ENCODE measurements at regions not wholly inside any gene's neighbourhood (a gene's known extent, or its start where the extent isn't known, plus 50 kb on each side); places are given as distances from the start of the nearest gene placed in this dataset.

DNA sequence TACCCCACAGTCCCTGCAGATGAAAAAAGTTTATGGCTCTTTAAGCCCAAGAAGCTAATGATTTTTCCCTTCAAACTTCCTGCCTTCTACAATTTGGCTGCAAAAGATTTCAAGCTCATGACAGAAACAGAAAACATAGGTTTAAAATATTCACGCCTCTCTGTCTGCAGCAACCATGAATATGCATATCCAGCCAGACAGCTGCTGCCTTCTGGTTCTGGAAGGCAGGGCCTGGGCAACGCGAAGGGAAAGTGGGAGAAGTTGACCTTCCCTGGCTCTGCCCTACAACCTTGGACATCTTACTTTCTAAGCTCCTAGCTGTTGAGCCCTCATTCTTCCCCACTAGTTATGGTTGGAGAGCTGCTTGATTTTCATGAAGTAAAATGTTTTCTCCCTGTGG, 64.8 kb upstream of the CLINT1 start:
- H3K27ac ChIP-seq: no peak overlapping the region
- no peaks in the 10 kb centered on the region for H3K27me3 ChIP-seq (ENCODE audit: low read depth)
- H3K36me3 ChIP-seq: no peaks in the 10 kb centered on the region
- peaks cover 19% of the 10 kb centered on the region for H3K4me1 ChIP-seq
- no peak overlapping the region for H3K4me3 ChIP-seq
- no peak for TF ChIP-seq CTCF (IDR thresholded peaks at IDR 0.05)
- ATAC-seq: no peak
- intact Hi-C loops (cut with DNase I): no loop called here
- DNase-seq: no peak
- no peaks in the 10 kb centered on the region for H3K9me3 ChIP-seq

DNA sequence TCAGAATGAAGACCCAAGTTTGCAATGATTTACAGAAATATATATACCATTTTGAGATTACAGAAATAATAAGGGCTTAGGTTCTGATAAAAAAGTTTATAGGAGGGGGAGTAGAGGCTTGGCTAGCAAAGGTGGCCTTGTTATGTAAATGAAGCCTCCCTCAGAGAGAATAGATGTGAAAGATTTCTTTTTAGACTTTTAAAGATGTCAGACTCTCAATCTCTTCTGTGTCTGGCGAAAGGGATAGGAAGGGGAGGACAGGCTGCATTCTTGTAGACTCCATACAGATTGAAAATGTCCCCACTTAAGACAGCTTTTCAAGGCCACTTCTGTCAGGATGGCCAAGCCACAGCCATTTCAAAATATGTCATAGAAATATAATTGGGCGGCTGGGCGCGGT, 63.1 kb upstream of the CLINT1 start:
- ATAC-seq (no peak), DNase-seq (no peak)
- H3K27me3 ChIP-seq (ENCODE audit: low read depth): no peaks in the 10 kb centered on the region
- no peaks in the 10 kb centered on the region for H3K9me3 ChIP-seq
- H3K4me3 ChIP-seq: no peak overlapping the region
- H3K27ac ChIP-seq: no peak overlapping the region
- H3K36me3 ChIP-seq: no peaks in the 10 kb centered on the region
- no peak for TF ChIP-seq CTCF (IDR thresholded peaks at IDR 0.05)
- intact Hi-C loops (cut with DNase I): no loop called here
- peaks cover 35% of the 10 kb centered on the region for H3K4me1 ChIP-seq

GRCh38 chr5:157920828-157921170, 61.9 kb upstream of the CLINT1 start:
- Histone ChIP-seq H3K27me3 (ENCODE audit: low read depth) (no peaks in the 10 kb centered on the region), H3K27ac (no peak overlapping the region), H3K36me3 (no peaks in the 10 kb centered on the region), H3K4me3 (no peak overlapping the region), H3K9me3 (no peaks in the 10 kb centered on the region), H3K4me1 (peaks cover 47% of the 10 kb centered on the region)
- no peak for DNase-seq
- no peak for ATAC-seq
- no peak for TF ChIP-seq CTCF (IDR thresholded peaks at IDR 0.05)
- intact Hi-C loops (cut with DNase I): no loop called here

DNA sequence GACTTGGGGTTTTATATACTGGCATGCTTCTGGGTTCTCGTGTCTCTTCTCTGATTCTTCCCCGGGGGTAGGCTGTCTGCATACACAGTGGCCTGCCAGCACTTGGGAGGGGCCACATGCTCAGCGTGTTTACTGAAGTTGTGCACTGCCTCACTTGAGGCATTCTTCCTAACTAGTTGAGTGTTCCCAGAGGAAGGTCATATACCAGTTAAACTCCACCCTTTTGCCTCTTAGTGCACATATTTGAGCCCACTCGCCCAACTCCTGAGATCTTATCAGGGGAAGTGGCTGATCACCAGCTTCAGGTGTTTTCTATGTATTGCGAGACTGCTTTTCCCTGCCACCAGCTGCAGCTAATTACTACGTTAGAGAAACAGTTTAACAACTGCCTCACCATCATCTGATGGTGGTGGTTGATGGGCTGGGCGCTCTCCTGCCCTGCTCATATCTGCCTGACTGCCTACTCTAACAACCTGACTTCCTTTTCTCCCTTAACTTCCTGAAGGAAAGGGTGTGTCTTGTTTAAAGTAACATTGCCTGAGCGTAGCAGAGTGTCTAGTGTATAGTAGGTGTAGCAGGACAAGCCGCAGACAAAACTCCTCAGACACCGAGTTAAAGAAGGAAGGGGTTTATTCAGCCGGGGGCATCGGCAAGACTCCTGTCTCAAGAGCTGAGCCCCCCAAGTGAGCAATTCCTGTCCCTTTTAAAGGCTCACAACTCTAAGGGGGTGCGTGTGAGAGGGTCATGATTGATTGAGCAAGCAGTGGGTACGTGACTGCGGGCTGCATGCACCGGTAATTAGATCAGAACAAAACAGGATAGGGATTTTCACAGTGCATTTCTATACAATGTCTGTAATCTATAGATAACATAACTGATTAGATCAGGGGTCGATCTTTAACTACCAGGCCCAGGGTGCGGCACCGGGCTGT, 60.1 kb upstream of the CLINT1 start:
- TF ChIP-seq CTCF (IDR thresholded peaks at IDR 0.05): no peak
- ATAC-seq: peak; percentile 84 to 87
- Histone ChIP-seq H3K27ac (peak overlapping the region; percentile 76), H3K36me3 (no peaks in the 10 kb centered on the region), H3K9me3 (no peaks in the 10 kb centered on the region), H3K4me1 (peaks cover 62% of the 10 kb centered on the region), H3K27me3 (ENCODE audit: low read depth) (no peaks in the 10 kb centered on the region), H3K4me3 (peak overlapping the region; percentile 29)
- peak; percentile 80 for DNase-seq
- intact Hi-C loops (cut with DNase I): loop anchor here (10.0 kb wide), 1 partner anchor 64 kb away; the partner anchor contains the start of gene CLINT1

DNA sequence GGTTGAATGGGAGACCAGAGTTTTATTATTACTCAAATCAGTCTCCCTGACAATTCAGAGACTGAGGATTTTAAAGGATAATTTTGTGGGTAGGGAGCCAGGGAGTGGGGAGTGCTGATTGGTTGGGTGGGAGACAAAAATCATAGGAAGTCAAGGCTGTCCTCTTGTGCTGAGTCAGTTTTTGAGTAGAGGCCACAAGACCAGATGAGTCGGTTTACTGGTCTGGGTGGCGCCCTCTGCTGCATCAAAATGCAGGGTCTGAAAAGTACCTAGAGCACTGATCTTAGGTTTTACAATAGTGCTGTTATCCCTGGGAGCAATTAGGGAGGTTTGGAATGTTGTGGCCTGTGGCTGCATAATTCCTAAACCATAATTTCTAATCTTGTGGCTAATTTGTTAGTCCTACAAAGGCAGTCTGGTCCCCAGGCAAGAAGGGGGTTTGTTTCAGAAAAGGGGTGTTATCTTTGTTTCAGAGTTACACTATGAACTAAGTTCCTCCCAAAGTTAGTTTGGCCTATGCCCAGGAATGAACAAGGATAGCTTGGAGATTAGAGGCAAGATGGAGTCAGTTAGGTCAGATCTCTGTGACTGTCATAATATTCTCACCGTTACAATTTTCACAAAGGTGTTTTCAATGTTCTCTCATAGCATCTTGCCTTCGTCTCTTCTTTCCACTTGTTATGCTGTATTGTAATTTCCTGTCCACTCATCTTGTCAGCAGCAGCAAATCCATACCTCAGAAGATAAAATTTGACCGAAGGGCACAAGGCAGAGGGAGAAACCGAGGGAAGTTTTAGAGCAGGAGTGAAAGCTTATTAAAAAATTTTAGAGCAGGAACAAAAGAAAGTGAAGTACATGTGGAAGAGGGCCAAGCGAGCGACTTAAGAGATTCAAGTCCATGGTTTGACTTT, 59.2 kb upstream of the CLINT1 start:
- intact Hi-C loops (cut with DNase I): loop anchor here (10.0 kb wide), 1 partner anchor 63 kb away; the partner anchor contains the start of gene CLINT1
- TF ChIP-seq CTCF (IDR thresholded peaks at IDR 0.05): peak; percentile 45
- H3K4me1 ChIP-seq: peaks cover 62% of the 10 kb centered on the region
- H3K9me3 ChIP-seq: no peaks in the 10 kb centered on the region
- H3K27me3 ChIP-seq (ENCODE audit: low read depth): no peaks in the 10 kb centered on the region
- ATAC-seq: peak; percentile 48 to 54
- H3K4me3 ChIP-seq: peak overlapping the region; percentile 29
- H3K27ac ChIP-seq: peak overlapping the region; percentile 76
- no peaks in the 10 kb centered on the region for H3K36me3 ChIP-seq
- DNase-seq: peak; percentile 70
